ENCODE measurements at regions not wholly inside any gene's neighbourhood (a gene's known extent, or its start where the extent isn't known, plus 50 kb on each side); places are given as distances from the start of the nearest gene placed in this dataset.
"Not testable (repeated sequence)": the region's sequence is repeated elsewhere in the genome, so short reads cannot be mapped to it uniquely, and the experiment has no call there.

DNA sequence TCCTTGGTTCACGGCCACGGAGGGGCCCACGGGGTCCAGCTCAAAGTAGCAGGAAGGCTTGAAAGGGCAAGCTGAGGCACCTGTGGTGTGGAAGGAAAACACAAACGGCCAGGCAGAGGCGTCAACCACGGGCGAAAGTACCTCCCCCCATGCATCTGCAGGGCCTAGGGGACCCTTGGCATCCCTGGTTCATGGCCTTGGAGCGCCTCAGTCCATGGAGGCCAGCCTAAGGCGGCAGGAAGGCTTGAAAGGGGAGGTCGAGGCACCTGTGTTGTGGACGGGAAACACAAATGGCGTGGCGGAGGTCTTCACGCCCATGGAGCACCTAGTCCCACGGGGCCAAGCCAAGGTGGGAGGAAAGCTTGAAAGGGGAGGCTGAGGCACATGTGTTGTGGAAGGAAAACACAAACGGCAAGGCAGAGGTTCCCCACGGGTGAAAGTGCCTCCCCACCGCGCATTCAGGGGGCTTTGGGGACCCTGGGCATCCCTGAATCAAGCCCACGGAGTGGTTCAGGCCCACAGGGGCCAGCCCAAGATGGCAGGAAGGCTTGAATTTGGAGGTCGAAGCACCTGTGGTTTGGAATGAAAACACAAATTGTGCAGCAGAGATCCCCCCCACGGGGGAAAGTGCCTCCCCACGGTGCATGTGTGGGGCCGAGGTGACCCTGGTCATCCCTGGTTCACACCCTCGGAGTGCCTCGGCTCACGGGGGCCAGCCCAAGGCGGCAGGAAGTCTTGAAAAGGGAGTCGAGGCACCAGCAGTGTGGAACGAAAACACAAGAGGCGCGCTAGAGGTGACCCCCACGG lies 380.8 kb downstream of the ALG10 start:
- peaks cover 2% of the 10 kb centered on the region for H3K9me3 ChIP-seq (ENCODE audit: low read length)
- H3K4me1 ChIP-seq (ENCODE audit: insufficient read depth, low read length): no peaks in the 10 kb centered on the region
- H3K27ac ChIP-seq (ENCODE audit: low read depth, low read length): no peak overlapping the region
- no peaks in the 10 kb centered on the region for H3K36me3 ChIP-seq (ENCODE audit: insufficient read depth, low read length)
- H3K4me3 ChIP-seq (ENCODE audit: low read depth in 1 of 2, low read length in 2 of 2): no peak overlapping the region
- H3K9ac ChIP-seq (ENCODE audit: low read length): no peak overlapping the region
- H3K27me3 ChIP-seq (ENCODE audit: control insufficient read depth in 1 of 2, insufficient read depth in 2 of 2, low read length in 2 of 2): no peaks in the 10 kb centered on the region

- no peaks in the 10 kb centered on the region for H3K4me1 ChIP-seq (ENCODE audit: insufficient read depth, low read length)
- H3K9me3 ChIP-seq (ENCODE audit: low read length): peaks cover 8% of the 10 kb centered on the region
- no peaks in the 10 kb centered on the region for H3K36me3 ChIP-seq (ENCODE audit: insufficient read depth, low read length)
- no peak overlapping the region for H3K4me3 ChIP-seq (ENCODE audit: low read depth in 1 of 2, low read length in 2 of 2)
- no peaks in the 10 kb centered on the region for H3K27me3 ChIP-seq (ENCODE audit: control insufficient read depth in 1 of 2, insufficient read depth in 2 of 2, low read length in 2 of 2)
- H3K27ac ChIP-seq (ENCODE audit: low read depth, low read length): no peak overlapping the region
- H3K9ac ChIP-seq (ENCODE audit: low read length): no peak overlapping the region
Measured at GRCh38 chr12:34403706-34404376, 381.5 kb downstream of the ALG10 start.

GRCh38 chr12:34404377-34405285 lies 382.3 kb downstream of the ALG10 start:
- Histone ChIP-seq H3K27ac (ENCODE audit: low read depth, low read length) (no peak overlapping the region), H3K9ac (ENCODE audit: low read length) (no peak overlapping the region), H3K36me3 (ENCODE audit: insufficient read depth, low read length) (no peaks in the 10 kb centered on the region), H3K9me3 (ENCODE audit: low read length) (peaks cover 8% of the 10 kb centered on the region), H3K27me3 (ENCODE audit: control insufficient read depth in 1 of 2, insufficient read depth in 2 of 2, low read length in 2 of 2) (no peaks in the 10 kb centered on the region), H3K4me1 (ENCODE audit: insufficient read depth, low read length) (no peaks in the 10 kb centered on the region), H3K4me3 (ENCODE audit: low read depth in 1 of 2, low read length in 2 of 2) (no peak overlapping the region)

- Histone ChIP-seq H3K27me3 (ENCODE audit: control insufficient read depth in 1 of 2, insufficient read depth in 2 of 2, low read length in 2 of 2) (no peaks in the 10 kb centered on the region), H3K4me3 (ENCODE audit: low read depth in 1 of 2, low read length in 2 of 2) (no peak overlapping the region), H3K9me3 (ENCODE audit: low read length) (peaks cover 11% of the 10 kb centered on the region), H3K9ac (ENCODE audit: low read length) (no peak overlapping the region), H3K36me3 (ENCODE audit: insufficient read depth, low read length) (no peaks in the 10 kb centered on the region), H3K4me1 (ENCODE audit: insufficient read depth, low read length) (no peaks in the 10 kb centered on the region), H3K27ac (ENCODE audit: low read depth, low read length) (no peak overlapping the region)
Measured at GRCh38 chr12:34405286-34406227, 383.3 kb downstream of the ALG10 start.

GRCh38 chr12:34406228-34406995 lies 384.1 kb downstream of the ALG10 start:
- Histone ChIP-seq H3K36me3 (ENCODE audit: insufficient read depth, low read length) (no peaks in the 10 kb centered on the region), H3K9me3 (ENCODE audit: low read length) (peaks cover 15% of the 10 kb centered on the region), H3K4me3 (ENCODE audit: low read depth in 1 of 2, low read length in 2 of 2) (no peak overlapping the region), H3K9ac (ENCODE audit: low read length) (no peak overlapping the region), H3K4me1 (ENCODE audit: insufficient read depth, low read length) (no peaks in the 10 kb centered on the region), H3K27me3 (ENCODE audit: control insufficient read depth in 1 of 2, insufficient read depth in 2 of 2, low read length in 2 of 2) (no peaks in the 10 kb centered on the region), H3K27ac (ENCODE audit: low read depth, low read length) (no peak overlapping the region)

DNA sequence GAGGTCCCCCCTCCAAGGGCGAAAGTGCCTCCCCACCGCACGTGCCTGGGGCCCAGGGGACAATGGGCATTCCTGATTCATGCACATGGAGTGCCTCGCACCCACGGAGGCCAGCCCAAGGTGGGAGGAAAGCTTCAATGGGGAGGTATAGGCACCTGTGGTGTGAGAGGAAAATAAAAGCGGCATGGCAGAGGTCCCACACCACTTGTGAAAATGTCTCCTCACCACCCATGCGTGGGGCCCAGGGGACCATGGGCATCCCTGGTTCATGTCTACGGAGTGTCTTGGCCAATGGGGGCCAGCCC lies 384.7 kb downstream of the ALG10 start:
- H3K9me3 ChIP-seq (ENCODE audit: low read length): peaks cover 15% of the 10 kb centered on the region
- no peak overlapping the region for H3K4me3 ChIP-seq (ENCODE audit: low read depth in 1 of 2, low read length in 2 of 2)
- H3K36me3 ChIP-seq (ENCODE audit: insufficient read depth, low read length): no peaks in the 10 kb centered on the region
- H3K9ac ChIP-seq (ENCODE audit: low read length): no peak overlapping the region
- no peak overlapping the region for H3K27ac ChIP-seq (ENCODE audit: low read depth, low read length)
- no peaks in the 10 kb centered on the region for H3K4me1 ChIP-seq (ENCODE audit: insufficient read depth, low read length)
- H3K27me3 ChIP-seq (ENCODE audit: control insufficient read depth in 1 of 2, insufficient read depth in 2 of 2, low read length in 2 of 2): no peaks in the 10 kb centered on the region

- H3K4me1 ChIP-seq (ENCODE audit: insufficient read depth, low read length): no peaks in the 10 kb centered on the region
- H3K9ac ChIP-seq (ENCODE audit: low read length): no peak overlapping the region
- no peak overlapping the region for H3K27ac ChIP-seq (ENCODE audit: low read depth, low read length)
- H3K36me3 ChIP-seq (ENCODE audit: insufficient read depth, low read length): no peaks in the 10 kb centered on the region
- no peaks in the 10 kb centered on the region for H3K27me3 ChIP-seq (ENCODE audit: control insufficient read depth in 1 of 2, insufficient read depth in 2 of 2, low read length in 2 of 2)
- H3K4me3 ChIP-seq (ENCODE audit: low read depth in 1 of 2, low read length in 2 of 2): no peak overlapping the region
- peaks cover 18% of the 10 kb centered on the region for H3K9me3 ChIP-seq (ENCODE audit: low read length)
Measured at GRCh38 chr12:34407813-34408212, 385.5 kb downstream of the ALG10 start.

GRCh38 chr12:34431509-34431908 lies 409.2 kb downstream of the ALG10 start:
- H3K27ac ChIP-seq (ENCODE audit: low read depth, low read length); H3K4me3 ChIP-seq (ENCODE audit: low read depth in 1 of 2, low read length in 2 of 2); H3K4me1 ChIP-seq (ENCODE audit: insufficient read depth, low read length); H3K9me3 ChIP-seq (ENCODE audit: low read length); H3K36me3 ChIP-seq (ENCODE audit: insufficient read depth, low read length); H3K27me3 ChIP-seq (ENCODE audit: control insufficient read depth in 1 of 2, insufficient read depth in 2 of 2, low read length in 2 of 2); H3K9ac ChIP-seq (ENCODE audit: low read length): not testable (repeated sequence)
